ENCODE measurements at regions not wholly inside any gene's neighbourhood (a gene's known extent, or its start where the extent isn't known, plus 50 kb on each side); places are given as distances from the start of the nearest gene placed in this dataset.

DNA sequence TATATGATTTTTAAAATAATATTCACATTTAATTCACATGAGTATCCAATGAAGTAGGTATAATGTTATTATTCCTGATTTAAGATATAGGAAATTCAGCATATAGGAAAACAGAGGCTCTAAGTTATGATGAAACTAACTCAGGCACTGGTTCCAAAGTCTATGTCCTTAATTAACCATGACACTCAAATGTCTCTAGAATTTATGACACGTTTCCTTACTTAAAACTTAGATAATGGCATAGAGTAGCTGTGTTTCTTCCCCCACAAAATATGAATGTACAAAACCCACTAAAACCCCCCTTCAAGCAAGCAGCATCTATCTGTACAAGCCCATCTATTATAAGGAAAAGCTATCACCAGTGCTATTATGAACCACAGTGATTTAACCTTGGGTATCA is 72.9 kb upstream of the CDK1 start:
- TF ChIP-seq, protein P1, sequence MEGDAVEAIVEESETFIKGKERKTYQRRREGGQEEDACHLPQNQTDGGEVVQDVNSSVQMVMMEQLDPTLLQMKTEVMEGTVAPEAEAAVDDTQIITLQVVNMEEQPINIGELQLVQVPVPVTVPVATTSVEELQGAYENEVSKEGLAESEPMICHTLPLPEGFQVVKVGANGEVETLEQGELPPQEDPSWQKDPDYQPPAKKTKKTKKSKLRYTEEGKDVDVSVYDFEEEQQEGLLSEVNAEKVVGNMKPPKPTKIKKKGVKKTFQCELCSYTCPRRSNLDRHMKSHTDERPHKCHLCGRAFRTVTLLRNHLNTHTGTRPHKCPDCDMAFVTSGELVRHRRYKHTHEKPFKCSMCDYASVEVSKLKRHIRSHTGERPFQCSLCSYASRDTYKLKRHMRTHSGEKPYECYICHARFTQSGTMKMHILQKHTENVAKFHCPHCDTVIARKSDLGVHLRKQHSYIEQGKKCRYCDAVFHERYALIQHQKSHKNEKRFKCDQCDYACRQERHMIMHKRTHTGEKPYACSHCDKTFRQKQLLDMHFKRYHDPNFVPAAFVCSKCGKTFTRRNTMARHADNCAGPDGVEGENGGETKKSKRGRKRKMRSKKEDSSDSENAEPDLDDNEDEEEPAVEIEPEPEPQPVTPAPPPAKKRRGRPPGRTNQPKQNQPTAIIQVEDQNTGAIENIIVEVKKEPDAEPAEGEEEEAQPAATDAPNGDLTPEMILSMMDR (IDR thresholded peaks at IDR 0.05; ENCODE audit: low read depth, low read length): no peak
- no peak for TF ChIP-seq POLR2A (IDR thresholded peaks at IDR 0.05; ENCODE audit: extremely low read depth, insufficient read length)

Measured in NB4 (cell line).